ENCODE measurements at regions not wholly inside any gene's neighbourhood (a gene's known extent, or its start where the extent isn't known, plus 50 kb on each side); places are given as distances from the start of the nearest gene placed in this dataset.
"Not testable (repeated sequence)": the region's sequence is repeated elsewhere in the genome, so short reads cannot be mapped to it uniquely, and the experiment has no call there.

DNA sequence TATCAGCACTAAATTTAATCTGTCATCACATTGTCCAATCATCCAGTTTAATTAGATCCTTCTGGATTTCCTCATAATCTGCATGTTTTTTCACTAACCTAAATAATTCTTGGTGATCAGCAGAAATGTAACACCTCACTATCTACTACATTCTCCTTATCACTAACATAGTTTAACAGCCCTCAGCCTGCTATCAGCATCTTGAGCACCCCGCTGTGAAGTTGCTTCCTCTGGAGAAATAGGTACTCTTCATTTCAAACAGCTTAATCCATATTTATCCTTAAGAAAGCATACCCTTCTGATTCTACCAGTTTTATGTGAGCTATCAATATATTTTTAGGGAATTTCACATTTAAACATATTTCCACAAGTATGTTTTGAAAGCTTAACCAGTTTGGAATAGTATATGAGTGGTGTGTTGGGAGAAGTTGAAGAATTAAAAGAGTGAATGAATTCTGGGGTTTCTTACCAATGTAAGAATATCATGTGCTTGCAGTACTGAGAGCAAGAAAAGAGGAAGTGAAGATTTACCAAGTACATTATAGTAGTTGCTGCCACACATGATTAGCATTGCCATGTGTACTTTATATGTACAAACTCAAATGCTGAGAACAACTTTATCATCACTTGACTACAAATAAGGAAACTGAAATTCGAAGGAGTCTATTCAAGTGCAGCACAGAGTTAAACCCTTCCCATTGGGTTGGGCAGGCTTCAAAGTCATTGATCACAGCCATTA is 771.1 kb upstream of the ADGRL4 start:
- DNase-seq: no peak

GRCh38 chr1:79775402-79775801 is 768.9 kb upstream of the ADGRL4 start:
- DNase-seq: no peak

- no peak for DNase-seq
These were observed 766.9 kb upstream of the ADGRL4 start for GRCh38 chr1:79773385-79773784.

GRCh38 chr1:79762461-79762860 is 755.9 kb upstream of the ADGRL4 start:
- no peak for DNase-seq

- DNase-seq: no peak
These were observed 754.0 kb upstream of the ADGRL4 start for GRCh38 chr1:79760531-79760930.

DNA sequence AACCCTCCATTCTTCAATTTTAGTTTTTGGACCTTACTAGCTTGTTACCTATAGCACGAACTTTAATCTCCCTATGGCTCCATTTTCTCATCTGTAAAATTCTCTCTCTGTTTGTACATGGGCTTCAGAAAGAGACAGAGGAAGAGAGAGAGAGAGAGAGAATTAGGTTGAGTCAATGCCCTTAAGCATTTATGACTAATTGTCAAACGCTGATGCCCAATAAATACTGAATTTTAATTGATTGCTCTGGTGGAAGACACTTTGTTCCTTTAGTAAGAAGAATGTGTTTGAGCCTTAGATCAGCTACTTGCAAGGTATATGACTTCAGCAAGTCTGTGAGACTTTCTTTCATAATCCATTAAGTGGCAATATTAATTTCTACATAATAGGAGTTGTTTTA is 743.1 kb upstream of the ADGRL4 start:
- no peak for DNase-seq

- no peak for DNase-seq
These were observed 739.4 kb upstream of the ADGRL4 start for GRCh38 chr1:79745929-79746328.

GRCh38 chr1:79744746-79745145 is 738.2 kb upstream of the ADGRL4 start:
- no peak for DNase-seq

- no peak for DNase-seq
These were observed 735.3 kb upstream of the ADGRL4 start for GRCh38 chr1:79741720-79742421.

GRCh38 chr1:79738101-79738500 is 731.6 kb upstream of the ADGRL4 start:
- no peak for DNase-seq

DNA sequence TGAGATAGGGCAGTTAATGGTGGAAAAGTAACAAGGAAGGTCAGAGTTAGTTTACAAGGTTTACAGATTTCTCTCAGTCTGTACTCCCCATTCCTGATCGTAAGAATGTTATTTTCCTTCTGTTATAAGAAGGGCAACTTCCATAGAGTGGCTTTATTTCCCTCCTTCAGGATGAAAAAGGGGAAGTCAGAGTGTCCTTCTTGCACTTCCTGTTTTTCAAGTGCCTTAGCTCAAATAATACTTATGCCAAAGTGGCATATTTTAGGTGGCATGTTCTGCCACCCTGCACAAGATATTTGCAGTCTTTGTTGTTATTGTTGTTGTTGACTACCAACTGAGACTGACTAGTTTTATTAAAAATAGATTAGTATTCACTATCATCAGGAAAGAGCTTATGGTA is 730.7 kb upstream of the ADGRL4 start:
- no peak for DNase-seq

DNA sequence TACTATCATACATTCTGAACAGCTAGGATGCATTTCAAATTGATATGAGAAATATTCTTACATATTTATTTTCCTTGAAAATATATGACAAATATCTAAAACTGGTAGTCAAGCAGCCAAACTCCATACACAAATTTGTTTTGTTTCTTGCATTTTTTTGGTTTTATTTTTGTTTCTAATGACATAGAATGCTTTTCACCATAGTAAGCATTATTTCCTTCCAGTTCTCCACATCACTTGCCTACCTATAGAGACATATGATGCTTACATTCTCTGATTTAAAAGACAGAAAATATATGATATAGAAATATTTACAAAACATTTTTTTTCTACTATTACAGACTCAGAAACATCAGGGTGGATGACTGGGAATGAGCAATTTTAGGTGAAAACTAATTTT is 726.4 kb upstream of the ADGRL4 start:
- no peak for DNase-seq

DNA sequence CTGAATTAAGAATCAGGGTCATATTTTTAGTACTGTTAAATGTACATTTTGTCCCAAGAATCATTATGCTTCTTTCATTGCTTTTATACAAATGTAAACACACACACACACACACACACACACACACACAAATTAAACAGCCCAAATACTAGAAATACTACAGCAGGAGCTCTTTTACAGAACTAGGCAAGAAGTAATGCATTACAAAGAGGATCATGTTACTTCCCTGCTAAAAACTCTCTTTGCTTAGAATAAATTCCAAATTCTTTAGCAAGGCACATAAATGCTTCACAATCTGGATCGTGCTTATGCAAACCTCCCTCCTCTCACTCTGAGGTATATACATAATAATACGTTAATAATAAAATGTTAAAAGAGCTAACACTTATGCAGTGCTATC is 720.4 kb upstream of the ADGRL4 start:
- no peak for DNase-seq

GRCh38 chr1:79726321-79726720 is 719.8 kb upstream of the ADGRL4 start:
- DNase-seq: no peak

DNA sequence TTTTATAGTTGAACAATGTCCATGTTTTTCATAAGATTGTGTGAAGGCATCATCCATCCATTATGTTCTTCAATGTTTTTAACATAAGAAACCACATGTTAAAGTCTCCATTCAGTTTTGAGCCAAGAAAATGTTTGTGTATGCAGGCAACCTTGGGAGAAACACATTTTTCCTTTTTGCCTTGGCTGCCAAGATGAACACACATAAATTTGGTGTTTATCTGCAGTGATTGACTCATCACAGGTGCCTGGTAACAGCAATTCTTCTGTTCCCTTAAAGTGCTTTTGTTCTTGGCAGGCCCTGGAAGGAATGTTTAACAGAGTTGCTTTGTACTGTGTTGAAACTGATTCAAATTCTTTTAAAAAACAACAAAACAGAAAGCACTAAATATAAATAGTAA is 709.9 kb upstream of the ADGRL4 start:
- no peak for DNase-seq

DNA sequence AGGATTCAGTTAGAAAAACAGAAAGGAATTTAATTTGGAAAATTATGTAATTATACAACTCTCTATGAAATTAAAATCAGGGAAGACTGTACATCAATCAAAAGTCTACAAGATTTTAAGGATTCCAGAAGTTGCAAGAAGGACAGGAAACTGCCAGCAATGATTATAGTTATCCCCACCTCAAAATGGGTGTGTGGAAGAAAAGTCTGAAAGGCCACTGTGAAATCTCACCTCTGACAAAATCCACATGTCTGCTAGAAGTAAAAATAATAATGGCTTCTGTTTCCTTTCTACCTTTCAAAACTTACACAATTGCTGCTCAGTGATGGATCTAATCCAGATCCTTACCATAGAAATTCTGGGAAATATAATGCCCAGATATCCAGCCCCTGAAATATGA is 708.1 kb upstream of the ADGRL4 start:
- DNase-seq: no peak

- no peak for DNase-seq
These were observed 704.5 kb upstream of the ADGRL4 start for GRCh38 chr1:79711001-79711431.

GRCh38 chr1:79708646-79709265 is 702.2 kb upstream of the ADGRL4 start:
- no peak for DNase-seq

DNA sequence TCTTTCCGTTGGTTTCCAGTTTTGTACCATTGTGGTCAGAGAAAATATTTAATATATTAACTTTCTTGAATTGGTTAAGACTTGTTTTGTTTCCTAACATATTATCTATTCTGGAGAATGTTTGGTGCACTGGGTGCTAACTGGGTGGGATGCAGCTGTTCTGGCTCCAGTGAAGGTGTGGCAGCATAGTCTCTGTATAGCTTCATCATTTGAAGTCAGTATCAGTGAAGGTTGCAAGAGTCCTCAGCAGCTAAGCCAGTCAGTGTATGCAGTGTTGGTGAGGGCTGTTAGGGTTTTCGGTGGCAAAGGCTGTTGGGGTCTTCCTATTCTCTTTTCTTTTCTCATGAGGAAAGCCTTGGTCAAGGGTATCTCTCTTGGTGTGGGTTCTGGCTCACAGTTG is 698.7 kb upstream of the ADGRL4 start:
- DNase-seq: no peak

DNA sequence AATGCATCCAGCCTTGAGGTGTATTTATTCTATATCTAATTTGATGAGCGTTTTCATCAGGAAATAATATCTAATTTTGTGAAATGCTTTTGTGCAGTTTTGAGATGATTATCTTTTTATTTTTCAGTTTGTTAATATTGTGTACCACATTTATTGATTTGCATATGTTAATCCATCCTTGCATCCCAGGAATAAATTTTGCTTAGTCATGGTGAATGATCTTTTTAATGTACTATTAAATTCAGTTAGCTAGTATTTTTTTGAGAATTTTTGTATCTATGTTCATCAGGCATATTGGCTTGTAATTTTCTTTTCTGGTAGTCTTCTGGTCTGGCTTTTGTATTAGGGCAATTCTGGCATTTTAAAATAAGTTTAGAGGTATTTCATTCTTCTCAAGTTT is 697.5 kb upstream of the ADGRL4 start:
- DNase-seq: no peak

GRCh38 chr1:79702336-79702999 is 695.9 kb upstream of the ADGRL4 start:
- not testable (repeated sequence) for DNase-seq

DNA sequence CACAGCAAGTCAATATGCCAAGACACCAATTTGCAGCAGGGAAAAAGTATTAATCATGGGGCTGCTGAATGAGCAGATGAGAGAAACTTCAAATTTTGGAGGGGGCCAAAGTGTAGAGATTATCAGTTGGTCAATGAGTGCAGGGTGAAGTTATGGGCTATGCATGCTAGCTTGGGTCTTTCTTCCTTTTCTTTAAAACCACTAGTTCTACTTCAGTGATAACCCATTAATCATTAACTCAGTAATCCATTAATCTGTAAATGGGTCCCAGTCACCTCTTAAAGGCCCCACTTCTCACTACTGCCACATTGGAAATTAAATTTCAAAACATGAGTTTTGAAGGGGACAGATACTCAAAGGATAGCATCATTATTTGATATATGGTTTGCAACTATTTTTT is 688.6 kb upstream of the ADGRL4 start:
- DNase-seq: no peak

DNA sequence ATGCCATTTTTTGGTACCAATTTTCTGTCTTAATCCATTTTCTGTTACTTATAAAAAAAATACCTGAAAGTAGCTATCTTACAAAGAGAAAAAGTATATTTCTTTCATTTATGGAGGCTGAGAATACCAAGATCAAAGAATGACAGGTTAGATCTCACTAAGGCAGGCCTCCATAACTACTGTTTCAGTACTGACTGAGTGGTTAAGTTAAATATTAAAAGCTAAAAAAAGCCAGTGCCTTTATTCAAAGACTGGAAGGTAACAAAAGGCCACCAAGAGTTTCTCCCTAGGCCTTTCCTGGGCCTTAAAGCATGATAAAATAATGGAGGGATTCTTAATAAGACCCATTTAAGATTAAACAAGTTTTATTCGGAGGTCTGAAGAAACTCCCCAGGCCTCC is 687.7 kb upstream of the ADGRL4 start:
- DNase-seq: no peak
